ENCODE measurements at regions not wholly inside any gene's neighbourhood (a gene's known extent, or its start where the extent isn't known, plus 50 kb on each side); places are given as distances from the start of the nearest gene placed in this dataset.
"Not testable (repeated sequence)": the region's sequence is repeated elsewhere in the genome, so short reads cannot be mapped to it uniquely, and the experiment has no call there.

DNA sequence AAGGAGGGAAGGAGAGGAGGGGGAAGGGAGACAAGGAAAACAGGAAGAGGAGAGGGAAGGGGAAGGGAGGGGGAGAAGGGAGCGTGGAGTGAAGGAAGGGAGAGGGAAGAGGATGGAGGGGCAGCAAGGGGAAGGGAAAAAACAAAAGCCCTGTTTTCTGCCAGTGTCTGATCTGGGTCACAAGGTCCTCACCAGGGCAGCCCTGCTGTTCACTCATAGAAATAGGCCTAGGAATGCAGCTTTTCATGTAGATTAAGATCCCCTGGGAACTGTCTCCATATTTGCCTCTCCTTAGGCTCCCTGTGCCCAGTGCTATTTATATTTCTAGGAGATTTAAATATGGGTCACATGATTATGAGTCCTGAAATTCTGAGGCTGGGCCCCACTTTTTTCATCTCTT is 790.7 kb downstream of the TNS3 start:
- no peak for DNase-seq

DNA sequence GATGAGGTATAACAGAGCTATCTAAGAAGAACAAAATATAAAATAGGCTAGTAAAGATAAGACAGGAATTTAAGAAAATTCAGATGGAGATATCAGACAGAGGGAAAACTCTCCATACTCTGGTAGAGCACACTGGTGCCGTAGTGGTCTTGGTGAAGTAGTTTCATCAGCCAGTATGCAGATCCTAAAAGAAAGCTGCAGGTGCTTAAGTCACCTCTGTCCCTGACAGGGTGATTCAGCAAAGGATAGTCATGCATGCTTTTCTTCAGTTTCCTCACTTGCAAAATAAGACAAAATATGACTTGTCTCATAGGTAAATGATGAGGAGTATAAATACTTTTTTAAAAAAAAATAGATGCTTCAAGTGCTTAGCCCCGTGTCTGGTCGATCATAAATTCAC is 794.9 kb downstream of the TNS3 start:
- no peak for DNase-seq

DNA sequence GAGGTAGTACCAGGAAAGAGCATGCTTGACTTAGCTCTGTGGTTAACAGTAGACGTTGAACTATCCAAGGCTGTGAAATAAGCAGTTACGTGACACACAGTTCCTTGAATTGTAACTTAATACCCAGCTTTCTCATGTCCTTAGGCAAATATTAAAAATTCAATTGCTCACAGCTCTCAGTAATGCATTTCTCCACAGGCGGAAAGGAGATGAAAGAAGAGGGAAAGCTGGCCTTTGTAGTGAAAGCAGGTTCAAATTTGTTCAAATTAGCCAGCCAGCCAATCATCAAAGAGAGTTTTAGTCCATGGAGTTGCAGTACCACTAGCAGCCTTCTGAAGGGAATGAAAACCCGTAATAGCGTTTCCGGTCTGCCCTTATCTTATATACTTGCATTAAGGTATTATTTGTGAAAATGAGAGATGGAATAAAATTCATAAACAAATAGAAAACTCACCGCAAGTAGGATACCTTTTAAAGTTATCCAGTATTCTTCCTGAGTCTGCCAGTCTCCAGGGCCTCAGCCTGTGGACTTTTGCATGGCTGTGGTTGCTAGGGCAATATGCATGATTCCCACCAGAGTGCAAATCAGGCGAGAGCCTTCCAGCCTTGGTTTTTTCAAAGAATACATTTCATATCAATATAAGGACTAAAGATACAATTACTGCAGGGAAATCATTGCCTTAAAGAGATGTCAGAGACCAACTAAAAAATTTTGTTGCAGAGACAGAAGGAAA is 795.5 kb downstream of the TNS3 start:
- DNase-seq: no peak

DNA sequence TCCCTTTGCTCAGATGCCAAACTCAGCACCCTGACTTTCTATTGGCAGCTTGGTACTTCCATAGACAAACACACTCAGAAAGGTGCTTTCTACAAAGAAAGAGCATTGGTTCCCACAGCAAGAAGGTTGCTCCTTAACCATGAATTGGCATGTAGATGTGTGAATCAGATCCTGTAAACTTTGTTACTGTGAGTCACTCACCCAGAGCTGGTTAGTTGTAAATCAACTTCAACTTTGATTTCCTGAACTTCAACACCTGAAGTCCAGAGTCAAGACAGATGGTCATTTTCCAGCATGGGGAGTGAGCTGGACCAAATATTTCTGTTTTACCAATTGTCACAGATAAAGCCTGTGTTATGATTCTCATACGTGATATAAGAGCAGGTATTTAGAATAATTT is 797.2 kb downstream of the TNS3 start:
- no peak for DNase-seq

DNA sequence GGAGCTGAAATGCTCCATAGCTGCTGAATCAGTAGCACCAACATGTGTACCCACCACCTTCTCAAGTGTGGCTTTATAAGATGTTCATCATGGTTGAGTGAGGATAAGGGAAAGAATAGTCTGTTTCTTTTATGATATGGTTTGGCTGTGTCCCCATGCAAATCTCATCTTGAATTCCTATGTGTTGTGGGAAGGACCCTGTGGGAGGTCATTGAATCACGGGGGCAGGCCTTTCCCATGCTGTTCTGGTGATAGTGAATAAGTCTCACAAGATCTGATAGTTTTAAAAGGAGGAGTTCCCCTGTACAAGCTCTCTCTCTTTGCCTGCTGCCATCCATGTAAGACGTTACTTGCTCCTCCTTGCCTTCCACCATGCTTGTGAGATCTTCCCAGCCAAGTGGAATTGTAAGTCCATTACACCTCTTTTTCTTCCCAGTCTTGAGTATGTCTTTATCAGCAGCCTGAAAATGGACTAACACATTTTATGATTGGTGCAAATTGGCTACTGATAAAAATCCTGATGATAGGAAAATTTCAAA is 799.9 kb downstream of the TNS3 start:
- DNase-seq: no peak

DNA sequence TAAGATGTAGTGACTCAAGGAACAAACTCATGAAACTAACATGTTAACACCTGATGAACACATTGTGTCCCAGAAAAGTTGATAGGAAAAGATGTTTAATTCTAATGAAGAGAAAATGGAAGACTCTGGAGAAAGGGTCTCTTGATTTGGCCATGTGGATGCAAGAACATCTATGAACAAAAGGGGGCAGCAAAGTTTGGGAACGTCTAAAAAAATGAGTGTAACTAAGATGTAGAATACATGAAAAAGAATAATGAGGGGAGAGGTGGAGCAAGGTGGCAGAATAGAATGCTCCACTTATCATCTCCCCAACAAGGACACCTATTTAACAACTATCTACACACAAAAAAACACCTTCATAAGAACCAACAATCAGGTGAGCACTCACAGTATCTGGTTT is 805.1 kb downstream of the TNS3 start:
- DNase-seq: no peak

DNA sequence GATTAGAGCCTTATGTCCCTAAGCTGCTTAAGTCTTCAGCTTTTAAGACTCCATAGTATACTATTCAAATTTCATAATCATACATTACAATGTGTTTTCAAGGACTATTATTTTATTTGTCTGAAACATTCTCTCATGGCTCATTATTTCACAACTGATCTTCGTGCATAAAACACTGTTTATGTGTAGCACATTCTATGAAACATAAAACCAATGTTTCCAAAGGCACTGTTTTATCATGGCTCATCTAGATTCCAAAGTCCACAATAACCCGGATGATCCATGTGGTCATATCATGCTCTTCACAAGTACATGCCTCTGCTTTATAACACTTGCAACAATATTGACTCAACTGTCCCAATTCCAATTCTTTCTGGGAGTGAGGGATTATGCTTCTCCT is 806.1 kb downstream of the TNS3 start:
- no peak for DNase-seq

DNA sequence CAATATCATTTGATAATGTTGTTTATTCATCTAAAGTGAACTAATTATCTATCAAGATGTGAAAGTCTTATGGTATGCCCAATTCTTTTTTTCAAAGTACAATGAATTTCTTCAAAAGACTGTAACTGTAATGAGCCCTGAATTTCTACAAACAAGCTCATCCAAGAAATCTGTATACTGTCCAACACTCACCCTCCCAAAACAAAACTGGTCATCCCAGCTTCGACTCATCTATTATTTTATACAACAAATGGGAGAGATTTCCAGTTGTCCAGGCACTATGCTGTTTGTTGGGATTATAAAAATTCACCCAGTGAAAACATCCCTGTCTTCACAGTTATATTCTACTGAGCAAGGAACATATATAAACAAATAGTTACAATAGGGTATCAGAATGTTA is 806.9 kb downstream of the TNS3 start:
- DNase-seq: no peak

DNA sequence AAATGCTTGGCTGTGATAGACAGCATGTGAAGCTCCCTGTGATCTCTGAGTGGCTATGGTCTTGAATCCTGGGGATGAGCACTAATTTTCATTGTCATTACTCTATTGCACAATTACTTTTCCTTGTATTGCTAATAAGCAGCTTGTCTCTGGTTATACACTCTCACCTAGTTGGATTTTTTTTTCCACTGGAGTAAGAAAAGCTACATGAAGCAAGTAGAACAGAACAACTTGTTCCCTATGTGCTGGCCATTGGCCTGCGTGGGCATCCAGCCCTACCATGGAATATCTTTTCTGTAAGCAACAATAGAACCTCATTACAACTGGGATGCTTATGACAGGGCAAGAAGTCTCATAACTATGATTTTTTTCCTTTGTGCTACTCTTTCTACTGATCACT is 807.4 kb downstream of the TNS3 start:
- no peak for DNase-seq

DNA sequence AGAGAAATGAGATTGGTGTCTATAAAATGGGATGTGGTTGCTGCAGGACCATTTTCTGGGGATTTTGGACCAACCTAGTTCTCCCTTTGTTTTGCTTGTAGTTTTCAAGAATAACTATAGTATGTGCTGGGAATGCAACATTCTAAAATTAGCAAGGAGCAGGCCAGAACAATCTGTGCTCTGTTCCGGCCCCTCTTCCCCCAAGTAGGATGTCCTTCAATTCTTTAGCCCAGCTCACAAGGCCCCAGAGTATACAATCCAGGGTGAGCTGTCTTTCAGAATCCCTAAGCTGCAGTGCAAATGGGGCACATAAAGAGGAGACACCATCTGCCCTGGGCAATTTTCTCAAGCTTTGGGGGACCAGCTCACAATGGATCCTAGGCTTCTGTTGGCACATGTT is 809.1 kb downstream of the TNS3 start:
- DNase-seq: no peak

DNA sequence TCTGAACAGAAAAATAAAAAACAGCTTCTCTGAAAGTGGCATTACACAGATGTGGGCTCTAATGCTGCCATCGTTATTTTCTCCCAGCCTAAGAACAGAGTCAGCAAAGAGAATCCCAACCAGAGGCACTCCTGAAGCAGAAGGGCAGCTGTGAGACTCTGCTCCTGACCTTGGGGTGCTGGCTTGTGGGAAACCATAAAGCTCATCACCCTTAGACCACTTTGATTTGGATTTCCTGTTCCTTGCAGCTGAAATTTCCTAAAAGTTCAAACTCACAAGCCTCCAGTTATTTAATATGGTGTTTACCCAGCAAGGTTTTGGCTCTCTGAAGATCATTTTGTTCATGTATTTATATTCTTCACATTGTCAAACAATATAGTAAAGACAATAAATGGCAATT is 814.8 kb downstream of the TNS3 start:
- no peak for DNase-seq

DNA sequence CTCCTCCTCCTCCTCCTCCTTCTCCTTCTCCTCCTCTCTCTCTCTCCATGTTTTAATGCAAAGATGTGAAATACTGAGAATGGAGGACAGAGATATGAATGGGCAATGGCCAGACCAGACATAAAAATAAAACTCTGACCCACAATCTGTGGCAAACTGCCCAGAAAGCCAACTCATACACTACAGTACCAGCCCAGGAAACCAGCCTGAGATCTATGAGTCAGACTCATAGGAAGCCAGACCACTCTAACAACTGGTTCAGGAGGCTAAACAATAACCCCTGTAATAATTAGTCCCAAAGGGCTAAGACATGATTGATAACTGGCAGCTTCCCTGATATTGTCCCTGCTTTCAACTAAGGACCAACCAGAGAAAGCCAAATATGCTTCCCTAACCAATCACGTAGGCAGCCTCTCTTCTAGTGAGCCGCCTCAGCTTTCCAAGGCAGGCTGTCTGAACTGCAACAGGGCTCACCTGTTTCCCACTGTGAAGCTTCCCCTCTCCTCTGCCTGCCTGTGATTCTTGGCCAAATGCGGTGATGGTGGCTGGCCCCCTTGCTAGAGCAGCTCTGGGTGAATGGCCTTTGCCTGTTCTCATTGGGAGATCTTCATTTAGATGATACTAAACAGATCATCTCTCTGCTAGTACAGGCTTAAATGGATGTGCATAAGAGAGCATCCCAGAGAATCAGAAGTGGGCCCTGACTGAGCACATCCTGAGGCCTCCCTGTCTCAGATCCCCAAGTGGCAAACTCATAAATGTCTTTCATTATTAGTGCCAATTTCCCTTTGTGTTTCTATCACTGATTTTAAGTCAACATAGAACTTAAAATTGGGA is 817.6 kb downstream of the TNS3 start:
- no peak for DNase-seq

DNA sequence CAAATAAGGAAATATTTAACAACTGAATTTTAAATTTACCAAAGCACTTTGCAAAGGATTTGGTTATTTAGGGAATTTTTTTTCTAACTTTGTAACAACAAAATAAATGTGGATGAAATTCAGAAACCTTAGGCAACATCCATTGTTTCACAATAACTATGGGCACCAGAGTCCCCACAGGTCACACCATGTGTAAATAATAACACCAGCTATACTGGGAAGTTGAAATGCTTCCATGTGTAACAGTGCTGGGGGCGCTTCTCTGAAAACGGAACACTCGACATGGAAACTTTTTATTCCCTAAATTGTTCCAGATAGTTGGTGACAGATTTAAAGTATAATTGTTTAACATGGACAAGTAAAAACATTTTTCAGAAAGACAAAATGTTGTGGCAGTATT is 818.6 kb downstream of the TNS3 start:
- no peak for DNase-seq

DNA sequence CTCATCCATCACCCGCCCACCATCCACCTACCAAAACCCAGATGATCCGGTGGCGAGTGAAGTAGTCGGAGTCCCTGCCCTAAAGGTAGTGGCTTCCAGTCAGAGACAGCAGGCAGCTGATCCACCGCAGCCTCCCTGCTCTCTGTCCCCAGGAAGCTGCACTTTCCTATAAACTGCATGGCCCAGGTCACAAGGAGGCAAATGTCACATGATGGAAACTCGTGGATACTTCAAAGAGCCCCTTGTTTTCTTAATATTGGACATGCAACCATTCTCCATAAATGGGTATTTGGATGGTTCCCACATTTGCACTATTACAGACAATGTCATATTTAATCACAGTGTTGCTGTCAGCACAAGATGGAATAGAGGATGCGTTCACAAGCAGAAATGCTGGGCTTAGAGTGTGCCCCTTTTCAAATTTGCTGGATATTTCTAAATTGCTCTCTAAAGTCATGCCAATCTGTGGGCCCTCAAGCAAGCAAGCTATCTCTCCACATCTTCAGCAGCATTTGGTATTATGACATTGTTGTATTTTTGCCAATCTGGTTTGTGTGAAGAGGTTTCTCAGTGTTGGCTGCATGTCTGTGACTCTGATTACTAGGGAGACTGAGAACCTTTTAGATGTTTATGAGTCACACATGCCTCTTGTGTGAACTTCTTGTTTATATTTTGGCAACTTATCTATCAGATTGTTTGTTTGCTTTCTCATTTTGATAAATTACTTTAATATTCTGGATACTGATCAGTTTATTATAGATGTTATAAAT is 822.0 kb downstream of the TNS3 start:
- no peak for DNase-seq

DNA sequence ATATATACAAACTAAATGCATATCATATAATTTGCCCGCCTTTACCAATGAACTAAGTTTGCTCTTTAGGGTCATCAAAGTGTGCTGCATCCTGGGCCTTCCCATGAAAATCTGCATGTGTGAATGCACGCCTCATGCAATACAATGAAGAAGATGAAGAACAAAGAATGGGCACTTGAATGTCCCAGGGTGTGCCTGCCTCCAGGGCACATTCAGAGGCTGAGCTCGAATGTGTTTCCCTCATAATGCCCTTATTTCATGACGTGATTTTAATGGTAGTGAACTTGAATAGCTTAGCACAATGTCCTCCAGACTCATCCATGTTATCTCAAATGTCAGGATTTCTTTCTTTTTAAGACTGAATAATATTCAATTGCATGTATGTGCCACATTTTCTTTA is 824.9 kb downstream of the TNS3 start:
- DNase-seq: no peak

DNA sequence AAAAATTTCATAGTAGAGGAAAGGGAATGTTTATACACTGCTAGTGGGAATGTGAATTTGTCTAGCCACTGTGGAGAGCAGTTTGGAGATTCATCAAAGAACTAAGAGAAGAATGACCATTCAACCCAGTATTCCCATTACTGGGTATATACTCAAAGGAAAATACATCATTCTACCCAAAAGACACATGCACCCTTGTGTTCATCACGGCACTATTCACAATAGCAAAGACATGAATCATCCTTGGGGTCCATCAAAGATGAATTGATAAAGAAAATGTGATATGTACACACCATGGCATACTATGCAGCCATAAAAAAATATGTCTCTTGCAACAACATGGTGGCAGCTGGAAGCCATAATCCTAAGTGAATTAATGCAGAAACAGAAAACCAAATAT is 825.7 kb downstream of the TNS3 start:
- DNase-seq: no peak

DNA sequence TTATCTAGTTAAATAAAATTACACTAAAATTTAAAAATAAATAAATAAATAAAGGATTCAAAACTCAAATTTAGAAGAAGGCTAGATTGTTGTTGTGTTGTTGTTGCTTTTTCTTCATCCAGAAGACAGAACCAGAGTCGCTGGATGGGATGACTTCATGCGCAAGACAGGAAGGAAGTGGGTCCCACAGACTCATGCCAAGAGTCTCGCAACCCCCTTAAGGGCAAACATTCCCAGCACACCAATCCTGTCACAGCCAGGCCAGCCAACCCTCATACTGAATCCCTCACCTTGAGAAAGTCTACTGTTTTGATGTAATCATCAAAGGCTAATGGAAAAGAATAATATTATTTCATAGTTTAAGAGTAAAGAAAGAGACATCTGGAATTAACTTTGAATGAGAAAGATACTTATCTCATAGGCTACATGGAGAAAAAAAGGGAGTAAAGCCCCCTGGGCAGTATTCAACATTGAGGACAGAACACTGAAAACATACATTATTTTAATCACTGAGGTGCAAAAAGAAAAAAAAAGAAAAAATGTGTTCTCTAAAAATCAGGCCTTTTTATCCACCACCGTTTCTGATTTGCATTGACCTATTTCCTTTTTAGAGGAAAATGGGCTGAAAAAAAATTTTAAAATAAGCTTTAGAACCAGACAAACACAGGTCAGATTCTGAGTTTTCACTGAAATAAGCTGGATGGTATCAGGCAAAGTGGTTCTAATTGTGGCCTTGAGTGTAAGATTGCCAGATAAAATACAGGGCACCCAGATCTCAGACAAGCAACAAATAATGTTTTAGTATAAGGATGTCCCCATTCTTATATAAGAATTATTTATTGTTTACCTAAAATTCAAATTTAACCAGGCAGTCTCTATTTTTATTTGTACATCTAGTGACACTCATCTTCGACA is 826.5 kb downstream of the TNS3 start:
- no peak for DNase-seq

DNA sequence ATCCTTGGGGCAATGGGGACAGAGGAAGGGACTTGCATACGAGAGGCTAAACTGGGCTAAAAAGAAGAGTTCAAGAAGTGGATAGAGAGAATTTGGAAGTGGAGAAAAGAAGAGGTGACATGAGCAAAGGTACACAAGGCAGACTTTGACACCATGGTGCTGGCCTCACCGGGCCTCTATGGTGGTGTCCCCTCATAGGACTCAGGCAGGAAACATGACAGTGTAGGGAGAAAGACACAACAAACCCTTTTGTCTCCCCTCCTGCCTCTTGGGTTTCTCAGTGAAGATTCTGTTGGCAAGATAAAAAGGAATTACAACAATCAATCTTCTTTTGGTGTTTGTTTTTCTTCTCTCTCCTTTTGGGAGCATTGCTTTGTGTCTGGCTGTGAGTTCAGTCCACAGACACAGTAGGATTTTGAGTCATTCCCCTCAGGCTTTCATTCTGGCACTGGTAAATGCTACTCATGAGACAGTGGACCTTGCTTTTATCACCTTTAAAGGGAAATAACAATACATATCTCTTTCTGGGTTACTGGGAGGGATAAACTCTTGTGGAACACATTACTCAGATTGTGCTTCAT is 827.7 kb downstream of the TNS3 start:
- DNase-seq: no peak

DNA sequence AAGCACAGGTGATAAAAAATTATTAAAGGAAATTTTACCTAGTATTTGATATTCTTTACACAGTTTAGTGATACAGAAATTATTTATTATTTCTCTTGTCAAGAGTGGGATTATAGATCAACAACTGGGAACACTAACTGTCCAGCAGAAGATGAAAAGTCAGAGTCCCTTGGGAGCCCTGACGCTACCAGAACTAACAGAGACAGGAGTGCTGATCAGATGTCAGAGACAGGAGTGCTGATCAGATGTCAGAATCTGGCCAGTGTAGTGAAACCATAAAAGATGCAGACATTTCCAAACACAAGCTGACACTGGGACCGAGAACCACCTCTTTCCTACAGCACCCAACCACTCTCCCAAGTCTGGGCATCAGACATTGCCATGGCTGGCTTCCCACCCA is 828.2 kb downstream of the TNS3 start:
- no peak for DNase-seq

DNA sequence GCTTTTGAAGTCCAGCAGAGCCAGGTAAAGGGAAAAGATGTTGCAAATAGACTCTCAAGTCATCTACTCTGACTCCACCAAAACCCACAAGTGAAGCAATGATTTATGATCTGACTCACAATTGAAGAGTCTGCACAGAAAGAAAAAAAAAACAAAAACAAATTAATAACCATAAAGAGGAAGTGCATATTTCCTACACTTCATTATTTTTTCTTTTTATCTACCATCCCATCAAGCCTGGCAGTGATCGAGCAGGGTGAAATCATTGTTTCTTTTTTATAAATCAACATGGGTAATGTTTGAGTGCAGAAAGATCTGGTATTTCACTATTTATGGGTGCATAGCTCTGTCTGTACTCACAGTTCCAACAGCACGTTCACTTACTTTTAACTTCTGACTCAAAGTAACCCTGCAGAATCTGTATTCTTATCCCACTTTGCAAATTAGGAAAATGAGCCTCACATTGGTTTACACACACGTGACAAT is 829.0 kb downstream of the TNS3 start:
- no peak for DNase-seq

DNA sequence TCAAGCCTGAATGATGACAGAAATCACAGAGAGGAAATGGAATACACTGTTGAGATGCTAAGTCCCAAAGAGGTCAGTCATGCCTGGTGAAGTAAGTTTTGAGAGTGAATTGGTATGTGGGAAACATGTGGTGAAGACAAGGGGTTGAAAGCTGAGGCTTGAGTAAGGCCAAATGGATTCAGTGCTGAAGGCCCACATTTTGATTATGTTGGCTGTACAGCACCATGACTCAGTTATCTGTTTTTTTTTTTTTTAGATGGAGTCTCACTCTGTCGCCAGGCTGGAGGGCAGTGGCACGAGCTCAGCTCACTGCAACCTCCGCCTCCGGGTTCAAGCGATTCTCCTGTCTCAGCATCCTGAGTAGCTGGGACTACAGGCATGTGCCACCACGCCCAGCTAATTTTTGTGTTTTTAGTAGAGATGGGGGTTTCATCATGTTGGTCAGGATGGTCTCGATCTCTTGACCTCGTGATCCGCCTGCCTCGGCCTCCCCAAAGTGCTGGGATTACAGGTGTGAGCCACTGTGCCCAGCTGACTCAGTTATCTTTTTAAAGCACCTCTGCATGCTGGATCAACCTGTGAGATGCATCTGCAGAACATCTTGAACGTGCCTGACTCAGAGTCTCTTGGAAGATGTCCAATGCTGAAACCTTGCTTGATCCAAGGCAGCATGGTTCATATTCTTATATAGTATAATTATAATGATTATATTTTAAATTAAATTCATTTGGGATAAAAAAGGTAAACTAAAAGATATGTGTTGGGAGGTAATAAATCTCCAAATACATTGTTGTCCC is 829.8 kb downstream of the TNS3 start:
- not testable (repeated sequence) for DNase-seq

Measured in bone marrow (tissue), 2 donors.